SK-N-SH (cell line): ENCODE measurements at regions not wholly inside any gene's neighbourhood (a gene's known extent, or its start where the extent isn't known, plus 50 kb on each side); places are given as distances from the start of the nearest gene placed in this dataset.

Experiments used
- CTCF ChIA-PET: fragments of 300-600, 350-600 bp; formaldehyde crosslinking; extraction: SDS; loops from one replicate; lab custom pipeline; 2021; lab: Yijun Ruan, JAX
- POLR2A ChIA-PET: fragments of 350-600 bp; sonication (Branson Sonifier 250); formaldehyde crosslinking; extraction: SDS; loops from one replicate; lab custom pipeline; 2020; ENCODE audit warnings: antibody characterized with exemption, inconsistent platforms; lab: Yijun Ruan, JAX
- DNase-seq: peaks from one replicate; pipeline ENCODE4 v3.0.0; 2012
- H2AFZ ChIP-seq: fragments of 200-600 bp; sonication (generic); 2 replicates; pipeline ENCODE4 v1.8.1; 2016; ENCODE audit warnings: antibody characterized with exemption, mild to moderate bottlenecking, low read depth
- H3F3A ChIP-seq: fragments of 200-600 bp; sonication (generic); replicated peaks from 2 replicates; pipeline ENCODE3; 2016; ENCODE audit warnings: antibody characterized with exemption, mild to moderate bottlenecking; ENCODE audit not compliant: insufficient read depth
- H3K27ac ChIP-seq, 2 experiments: fragments of 200-500 bp in 1 of 2; fragments of 200-600 bp in 1 of 2; sonication (Bioruptor generic) in 1 of 2; sonication (generic), shearing (Covaris generic) in 1 of 2; 2 replicates each; pipeline versions ENCODE4 v1.5.1 to v1.6.1; 2014 to 2016; ENCODE audit warnings: low read depth in 2 of 2, inconsistent platforms in 1 of 2, low read length in 1 of 2, mild to moderate bottlenecking in 1 of 2, mixed read lengths in 1 of 2
- H3K27me3 ChIP-seq: fragments of 200-600 bp; sonication (generic), shearing (Covaris generic); 2 replicates; pipeline ENCODE4 v1.6.1; 2016; ENCODE audit warnings: mixed run types; ENCODE audit not compliant: insufficient read depth
- H3K36me3 ChIP-seq, 2 experiments: fragments of 200-500 bp in 1 of 2; fragments of 200-600 bp in 1 of 2; sonication (Bioruptor generic) in 1 of 2; sonication (generic) in 1 of 2; replicated peaks in 1 of 2; 2 replicates each; pipeline versions ENCODE3 to v1.5.1; 2014 to 2016; ENCODE audit warnings: low read length in 1 of 2, mild to moderate bottlenecking in 1 of 2; ENCODE audit not compliant: insufficient read depth in 2 of 2, control insufficient read depth in 1 of 2
- H3K4me1 ChIP-seq, 2 experiments: fragments of 200-500 bp in 1 of 2; fragments of 200-600 bp in 1 of 2; sonication (Bioruptor generic) in 1 of 2; sonication (generic), shearing (Covaris generic) in 1 of 2; 2 replicates each; pipeline versions ENCODE4 v1.5.1 to v1.6.1; 2014 to 2016; ENCODE audit warnings: low read depth in 1 of 2, low read length in 1 of 2, mixed run types in 1 of 2; ENCODE audit not compliant: insufficient read depth in 2 of 2, control insufficient read depth in 1 of 2
- H3K4me2 ChIP-seq: fragments of 200-600 bp; sonication (generic), shearing (Covaris generic); 2 replicates; pipeline ENCODE4 v1.6.1; 2017; ENCODE audit warnings: mixed run types
- H3K4me3 ChIP-seq, 2 experiments: fragments of 200-500 bp in 1 of 2; fragments of 200-600 bp in 1 of 2; sonication (Bioruptor generic) in 1 of 2; sonication (generic), shearing (Covaris generic) in 1 of 2; 2 replicates each; pipeline versions ENCODE4 v1.5.1 to v1.8.1; 2014 to 2016; ENCODE audit warnings: low read depth in 2 of 2, inconsistent platforms in 1 of 2, low read length in 1 of 2, mild to moderate bottlenecking in 1 of 2, mixed read lengths in 1 of 2, moderate library complexity in 1 of 2
- H3K79me2 ChIP-seq: fragments of 200-600 bp; sonication (generic); 2 replicates; pipeline ENCODE4 v1.8.1; 2017; ENCODE audit warnings: mild to moderate bottlenecking; ENCODE audit not compliant: insufficient read depth
- H3K9ac ChIP-seq: fragments of 200-600 bp; sonication (generic); 2 replicates; pipeline ENCODE4 v1.6.1; 2017; ENCODE audit warnings: mixed run types
- H3K9me2 ChIP-seq: fragments of 200-600 bp; sonication (generic); 2 replicates; pipeline ENCODE4 v1.6.1; 2017; ENCODE audit warnings: mixed run types
- H3K9me3 ChIP-seq: fragments of 200-600 bp; sonication (generic); 2 replicates; pipeline ENCODE4 v1.6.1; 2017; ENCODE audit warnings: mixed run types, mild to moderate bottlenecking, moderate library complexity
- H4K20me1 ChIP-seq: fragments of 200-600 bp; sonication (generic); 2 replicates; pipeline ENCODE4 v1.6.1; 2017; ENCODE audit warnings: mild to moderate bottlenecking, mixed run types; ENCODE audit not compliant: insufficient read depth
- CHD2 ChIP-seq: fragments of 150-350 bp; IDR thresholded peaks from 2 replicates; pipeline ENCODE4 v1.6.1; 2018; ENCODE audit warnings: low read length; ENCODE audit not compliant: partially characterized antibody
- CTCF ChIP-seq: fragments of 200-600 bp; sonication (generic); IDR thresholded peaks from 2 replicates; pipeline ENCODE4 v1.6.1; 2017; ENCODE audit warnings: antibody characterized with exemption, mild to moderate bottlenecking, moderate library complexity
- EP300 ChIP-seq, 2 experiments: IDR thresholded peaks; 2 replicates each; pipeline versions ENCODE4 v1.4.0 to v1.6.1; 2012; ENCODE audit warnings: borderline replicate concordance in 1 of 2, low read depth in 1 of 2, low read length in 1 of 2
- IRF3 ChIP-seq: fragments of 150-350 bp; IDR thresholded peaks from 2 replicates; pipeline ENCODE4 v1.6.1; 2016; ENCODE audit warnings: mild to moderate bottlenecking, low read depth, low read length
- MEF2A ChIP-seq: IDR thresholded peaks from 2 replicates; pipeline ENCODE4 v1.4.0; 2012; ENCODE audit warnings: low read depth, borderline replicate concordance
- NFIC ChIP-seq: IDR thresholded peaks from 2 replicates; pipeline ENCODE4 v1.4.0; 2012; ENCODE audit warnings: borderline replicate concordance
- PBX3 ChIP-seq: IDR thresholded peaks from 2 replicates; pipeline ENCODE4; 2012
- RAD21 ChIP-seq: IDR thresholded peaks from 2 replicates; pipeline ENCODE4 v1.6.1; 2012; ENCODE audit warnings: mild to moderate bottlenecking, low read length
- RCOR1 ChIP-seq: fragments of 150-350 bp; IDR thresholded peaks from 2 replicates; pipeline ENCODE4 v1.6.1; 2017; ENCODE audit warnings: antibody characterized with exemption, low read length
- SIN3A ChIP-seq: IDR thresholded peaks from 2 replicates; pipeline ENCODE4 v1.6.1; 2012; ENCODE audit warnings: low read depth, mild to moderate bottlenecking, low read length, moderate library complexity, borderline replicate concordance
- SMC3 ChIP-seq: IDR thresholded peaks from 2 replicates; pipeline ENCODE4 v1.6.1; 2012; ENCODE audit warnings: low read depth, low read length, improper control_type of control experiment
- USF1 ChIP-seq: IDR thresholded peaks from 2 replicates; pipeline ENCODE4 v1.4.0; 2012; ENCODE audit warnings: low read depth, borderline replicate concordance
- USF2 ChIP-seq: fragments of 150-350 bp; IDR thresholded peaks from 2 replicates; pipeline ENCODE4 v1.6.1; 2017; ENCODE audit warnings: antibody characterized with exemption, low read length, low read depth, borderline replicate concordance
- ZBTB33 ChIP-seq: IDR thresholded peaks from 2 replicates; pipeline ENCODE4 v1.4.0; 2012; ENCODE audit warnings: low read depth, borderline replicate concordance
- WGBS: methylation state at CpG from one replicate; pipeline ENCODE4 v1.1.6; 2017; ENCODE audit warnings: low lambda C conversion rate; 5-methylcytosine and 5-hydroxymethylcytosine counted together

GRCh38 chr2:18178736-18179349 is 300.4 kb downstream of the KCNS3 start:
- Histone ChIP-seq H3K79me2 (no peaks in the 10 kb centered on the region), H3K9me3 (no peaks in the 10 kb centered on the region), H3K9ac (no peak overlapping the region), H4K20me1 (no peaks in the 10 kb centered on the region), H3K4me3 (no peak overlapping the region; a peak in 1 of 4 replicates), H3F3A (no peaks in the 10 kb centered on the region), H3K27ac (no peak overlapping the region), H3K4me2 (no peak overlapping the region)
- CTCF ChIA-PET: interaction anchor here (0.7 to 10.0 kb wide), 34 partner anchors 8 to 1725 kb away, joined by 3 to 111 read pairs (median 3); partner anchors contain the start of gene KCNS3
- peak; percentile 43 for DNase-seq
- TF ChIP-seq RAD21: peak; percentile 79
- no peak for TF ChIP-seq USF2
- TF ChIP-seq SMC3: peak; percentile 63
- TF ChIP-seq IRF3: no peak
- TF ChIP-seq CHD2: no peak
- no peak for TF ChIP-seq RCOR1
- TF ChIP-seq ZBTB33: no peak
- peak; percentile 92 for TF ChIP-seq CTCF
- no peak for TF ChIP-seq SIN3A
- no peak for TF ChIP-seq PBX3
- TF ChIP-seq EP300 (IDR thresholded peaks at IDR 0.05; ENCODE audit: borderline replicate concordance in 1 of 2, low read depth in 1 of 2, low read length in 1 of 2): no peak
- no peak for TF ChIP-seq USF1
- no peak for TF ChIP-seq NFIC
- TF ChIP-seq MEF2A: no peak
- TF ChIP-seq, all 33 proteins: peak for 3
- Histone ChIP-seq H3K4me1 (no peaks in the 10 kb centered on the region), H3K27me3 (peaks cover 7% of the 10 kb centered on the region; the same call in 1 of the 2 replicates), H3K36me3 (no peaks in the 10 kb centered on the region), H2AFZ (no peak overlapping the region), H3K9me2 (no peaks in the 10 kb centered on the region)
- 13% methylated on average over 1 of the region's 1 CpG for WGBS
- POLR2A ChIA-PET: no interaction called here
